ENCODE measurements at regions not wholly inside any gene's neighbourhood (a gene's known extent, or its start where the extent isn't known, plus 50 kb on each side); places are given as distances from the start of the nearest gene placed in this dataset.

DNA sequence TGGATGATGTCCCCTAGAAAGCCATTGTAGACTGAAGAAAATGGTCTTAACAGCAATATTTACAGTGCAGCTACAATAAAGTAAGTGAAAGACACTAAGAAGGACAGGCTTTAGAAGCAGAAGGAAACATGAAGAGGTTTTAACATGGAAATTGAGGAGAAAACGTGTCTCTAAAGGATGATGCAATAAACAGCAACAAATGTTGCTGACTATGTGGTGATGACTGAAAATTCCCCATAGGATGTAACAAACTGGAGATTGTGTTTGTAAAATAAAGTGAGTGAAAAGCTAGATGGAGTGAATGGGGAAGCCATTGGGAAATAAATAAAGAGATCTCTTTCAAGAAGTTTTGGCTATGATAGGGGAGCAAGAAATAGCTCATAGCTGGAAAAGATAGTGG lies 186.7 kb upstream of the IPO5 start:
- TF ChIP-seq, protein P1, sequence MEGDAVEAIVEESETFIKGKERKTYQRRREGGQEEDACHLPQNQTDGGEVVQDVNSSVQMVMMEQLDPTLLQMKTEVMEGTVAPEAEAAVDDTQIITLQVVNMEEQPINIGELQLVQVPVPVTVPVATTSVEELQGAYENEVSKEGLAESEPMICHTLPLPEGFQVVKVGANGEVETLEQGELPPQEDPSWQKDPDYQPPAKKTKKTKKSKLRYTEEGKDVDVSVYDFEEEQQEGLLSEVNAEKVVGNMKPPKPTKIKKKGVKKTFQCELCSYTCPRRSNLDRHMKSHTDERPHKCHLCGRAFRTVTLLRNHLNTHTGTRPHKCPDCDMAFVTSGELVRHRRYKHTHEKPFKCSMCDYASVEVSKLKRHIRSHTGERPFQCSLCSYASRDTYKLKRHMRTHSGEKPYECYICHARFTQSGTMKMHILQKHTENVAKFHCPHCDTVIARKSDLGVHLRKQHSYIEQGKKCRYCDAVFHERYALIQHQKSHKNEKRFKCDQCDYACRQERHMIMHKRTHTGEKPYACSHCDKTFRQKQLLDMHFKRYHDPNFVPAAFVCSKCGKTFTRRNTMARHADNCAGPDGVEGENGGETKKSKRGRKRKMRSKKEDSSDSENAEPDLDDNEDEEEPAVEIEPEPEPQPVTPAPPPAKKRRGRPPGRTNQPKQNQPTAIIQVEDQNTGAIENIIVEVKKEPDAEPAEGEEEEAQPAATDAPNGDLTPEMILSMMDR (conservative IDR thresholded peaks at IDR 0.05; ENCODE audit: low read depth, low read length) = no peak
- TF ChIP-seq MAZ (IDR thresholded peaks at IDR 0.05; ENCODE audit: borderline replicate concordance, low read depth, low read length) (no peak), SMC3 (IDR thresholded peaks at IDR 0.05; ENCODE audit: low read depth, low read length) (no peak), POLR2A (IDR thresholded peaks at IDR 0.05; ENCODE audit: low read depth, low read length) (no peak), CEBPB (IDR thresholded peaks at IDR 0.05; ENCODE audit: low read depth, low read length) (peak; percentile 72), MAFK (IDR thresholded peaks at IDR 0.05; ENCODE audit: low read depth, low read length) (no peak), RAD21 (IDR thresholded peaks at IDR 0.05; ENCODE audit: low read length) (no peak), RFX5 (IDR thresholded peaks at IDR 0.05; ENCODE audit: low read depth, low read length) (no peak), MXI1 (IDR thresholded peaks at IDR 0.05; ENCODE audit: borderline replicate concordance, low read depth, low read length) (no peak)
- TF ChIP-seq, protein P2, sequence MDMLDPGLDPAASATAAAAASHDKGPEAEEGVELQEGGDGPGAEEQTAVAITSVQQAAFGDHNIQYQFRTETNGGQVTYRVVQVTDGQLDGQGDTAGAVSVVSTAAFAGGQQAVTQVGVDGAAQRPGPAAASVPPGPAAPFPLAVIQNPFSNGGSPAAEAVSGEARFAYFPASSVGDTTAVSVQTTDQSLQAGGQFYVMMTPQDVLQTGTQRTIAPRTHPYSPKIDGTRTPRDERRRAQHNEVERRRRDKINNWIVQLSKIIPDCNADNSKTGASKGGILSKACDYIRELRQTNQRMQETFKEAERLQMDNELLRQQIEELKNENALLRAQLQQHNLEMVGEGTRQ (IDR thresholded peaks at IDR 0.05; ENCODE audit: low read depth, low read length) = no peak
- TF ChIP-seq, protein P3, sequence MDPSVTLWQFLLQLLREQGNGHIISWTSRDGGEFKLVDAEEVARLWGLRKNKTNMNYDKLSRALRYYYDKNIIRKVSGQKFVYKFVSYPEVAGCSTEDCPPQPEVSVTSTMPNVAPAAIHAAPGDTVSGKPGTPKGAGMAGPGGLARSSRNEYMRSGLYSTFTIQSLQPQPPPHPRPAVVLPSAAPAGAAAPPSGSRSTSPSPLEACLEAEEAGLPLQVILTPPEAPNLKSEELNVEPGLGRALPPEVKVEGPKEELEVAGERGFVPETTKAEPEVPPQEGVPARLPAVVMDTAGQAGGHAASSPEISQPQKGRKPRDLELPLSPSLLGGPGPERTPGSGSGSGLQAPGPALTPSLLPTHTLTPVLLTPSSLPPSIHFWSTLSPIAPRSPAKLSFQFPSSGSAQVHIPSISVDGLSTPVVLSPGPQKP (IDR thresholded peaks at IDR 0.05; ENCODE audit: borderline replicate concordance, low read depth, low read length) = no peak
